ENCODE measurements at regions not wholly inside any gene's neighbourhood (a gene's known extent, or its start where the extent isn't known, plus 50 kb on each side); places are given as distances from the start of the nearest gene placed in this dataset.
A peak's percentile ranks its signal among the peaks of the same experiment; 100 is the strongest.
"Not testable (repeated sequence)": the region's sequence is repeated elsewhere in the genome, so short reads cannot be mapped to it uniquely, and the experiment has no call there.

DNA sequence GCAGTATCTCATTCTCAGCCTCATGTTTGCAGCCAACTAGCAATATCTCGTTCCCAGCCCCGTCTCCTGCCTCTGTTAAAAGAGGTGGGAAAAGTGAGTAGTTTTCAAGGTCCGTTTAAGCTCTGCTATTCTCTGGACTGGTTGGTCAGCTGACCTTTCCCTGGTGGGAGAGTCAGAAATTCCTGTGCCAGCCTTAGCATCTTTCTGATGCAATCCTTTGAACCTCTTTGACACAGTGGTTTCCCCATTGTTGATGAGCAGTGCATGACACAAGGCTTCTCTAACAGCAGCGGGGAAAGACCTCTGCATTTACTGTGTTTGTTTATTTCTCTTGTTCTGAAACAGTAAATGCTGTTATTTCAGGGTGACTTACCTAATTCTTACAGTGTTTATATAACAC, 74.6 kb downstream of the CDRT15L2 start:
- H3K36me3 ChIP-seq (ENCODE audit: control insufficient read depth, insufficient read depth, low read length); H3K9ac ChIP-seq (ENCODE audit: insufficient read depth in 1 of 2, low read depth in 2 of 2, low read length in 2 of 2); POLR2A ChIA-PET; H3K27me3 ChIP-seq (ENCODE audit: control insufficient read depth in 2 of 2, insufficient read depth in 2 of 2, low read length in 2 of 2); H3K4me2 ChIP-seq (ENCODE audit: insufficient read depth, low read length); H3K79me2 ChIP-seq (ENCODE audit: control insufficient read depth, insufficient read depth, low read length); H4K20me1 ChIP-seq (replicated peaks; ENCODE audit: control insufficient read depth, insufficient read depth, low read length); in situ Hi-C loops (cut with MboI); H3K9me3 ChIP-seq (replicated peaks; ENCODE audit: control insufficient read depth, insufficient read depth, low read depth, low read length); CTCF ChIA-PET (ENCODE audit: low intra/inter-chr PET ratio); intact Hi-C loops (cut with micrococcal nuclease); BruUV-seq (replicated peaks); H2AFZ ChIP-seq (ENCODE audit: low read depth, low read length); ATAC-seq; H3K9me1 ChIP-seq (ENCODE audit: control insufficient read depth, insufficient read depth, low read length); H3K4me1 ChIP-seq (replicated peaks in 1 of 2; ENCODE audit: control insufficient read depth in 2 of 2, insufficient read depth in 2 of 2, low read length in 2 of 2); FAIRE-seq; DNase-seq (ENCODE audit: extremely low read depth in 1 of 4, low spot score in 3 of 4); H3K4me3 ChIP-seq; H3K27ac ChIP-seq (ENCODE audit: extremely low read depth, low read depth, low read length); TF ChIP-seq CEBPG (CRISPR knock-in tag; IDR thresholded peaks at IDR 0.05): not testable (repeated sequence)
- peak in 1 of 2 experiments; percentile 34; a peak in 1 of 4 replicates for TF ChIP-seq CEBPG (tag; conservative IDR thresholded peaks at IDR 0.05 in 1 of 2, IDR thresholded peaks at IDR 0.05 in 1 of 2)
- 0% methylated on average over 3 of the region's 4 CpGs for WGBS (ENCODE audit: insufficient coverage, low coverage, missing lambda C conversion rate)

DNA sequence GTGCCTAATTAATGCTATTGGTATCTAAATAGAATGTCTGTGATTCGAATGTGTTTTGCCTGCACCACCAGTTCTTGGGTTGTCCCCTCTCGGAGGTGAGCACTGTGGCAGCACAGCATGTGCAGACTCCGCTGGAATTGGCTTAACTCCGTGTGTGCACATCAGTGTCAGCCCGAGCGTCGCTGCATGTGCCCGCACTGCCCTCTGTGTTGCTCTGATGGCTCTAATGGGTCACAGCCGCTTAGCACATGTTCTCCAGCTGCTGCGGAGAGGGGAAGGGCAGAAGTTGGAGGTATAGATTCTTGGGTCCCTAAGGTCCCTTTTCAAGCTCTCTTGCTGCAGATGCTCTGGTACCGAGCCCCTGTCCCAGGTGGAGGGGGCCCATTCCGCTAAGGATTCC, 75.1 kb downstream of the CDRT15L2 start:
- FAIRE-seq; H3K9me1 ChIP-seq (ENCODE audit: control insufficient read depth, insufficient read depth, low read length); CTCF ChIA-PET (ENCODE audit: low intra/inter-chr PET ratio); H3K27ac ChIP-seq (ENCODE audit: extremely low read depth, low read depth, low read length); H4K20me1 ChIP-seq (replicated peaks; ENCODE audit: control insufficient read depth, insufficient read depth, low read length); BruUV-seq (replicated peaks); DNase-seq (ENCODE audit: extremely low read depth in 1 of 4, low spot score in 3 of 4); intact Hi-C loops (cut with micrococcal nuclease); H3K9ac ChIP-seq (ENCODE audit: insufficient read depth in 1 of 2, low read depth in 2 of 2, low read length in 2 of 2); H3K27me3 ChIP-seq (ENCODE audit: control insufficient read depth in 2 of 2, insufficient read depth in 2 of 2, low read length in 2 of 2); H2AFZ ChIP-seq (ENCODE audit: low read depth, low read length); H3K79me2 ChIP-seq (ENCODE audit: control insufficient read depth, insufficient read depth, low read length); ATAC-seq; H3K4me3 ChIP-seq; H3K4me2 ChIP-seq (ENCODE audit: insufficient read depth, low read length); in situ Hi-C loops (cut with MboI); H3K9me3 ChIP-seq (replicated peaks; ENCODE audit: control insufficient read depth, insufficient read depth, low read depth, low read length); H3K4me1 ChIP-seq (replicated peaks in 1 of 2; ENCODE audit: control insufficient read depth in 2 of 2, insufficient read depth in 2 of 2, low read length in 2 of 2); H3K36me3 ChIP-seq (ENCODE audit: control insufficient read depth, insufficient read depth, low read length); POLR2A ChIA-PET: not testable (repeated sequence)
- WGBS (ENCODE audit: insufficient coverage, low coverage, missing lambda C conversion rate) = no CpG with 5 or more reads among the region's 12 CpGs
